MM.1S (cell line): ENCODE measurements at regions not wholly inside any gene's neighbourhood (a gene's known extent, or its start where the extent isn't known, plus 50 kb on each side); places are given as distances from the start of the nearest gene placed in this dataset.
A peak's percentile ranks its signal among the peaks of the same experiment; 100 is the strongest.

Experiments used
- DNase-seq: peaks from one replicate; pipeline ENCODE4 v3.0.0-alpha.2; 2015
- H2AFZ ChIP-seq: fragments of 300-600 bp; sonication (generic); 2 replicates; pipeline ENCODE4 v1.6.0; 2016; ENCODE audit warnings: antibody characterized with exemption, low read length
- H3F3A ChIP-seq: fragments of 300-600 bp; sonication (generic); 2 replicates; pipeline ENCODE4 v1.6.1; 2016; ENCODE audit warnings: mild to moderate bottlenecking, antibody characterized with exemption, low read length, moderate library complexity, mixed read lengths; ENCODE audit not compliant: insufficient read depth
- H3K27ac ChIP-seq: fragments of 300-600 bp; sonication (generic); 2 replicates; pipeline ENCODE4 v1.5.1; 2016; ENCODE audit warnings: mild to moderate bottlenecking, low read length
- H3K27me3 ChIP-seq: fragments of 300-600 bp; sonication (generic); replicated peaks from 2 replicates; pipeline ENCODE4 v1.6.0; 2016; ENCODE audit warnings: low read length; ENCODE audit not compliant: insufficient read depth
- H3K36me3 ChIP-seq: fragments of 300-600 bp; sonication (generic); replicated peaks from 2 replicates; pipeline ENCODE4 v1.6.1; 2016; ENCODE audit warnings: mild to moderate bottlenecking, low read length, mixed read lengths; ENCODE audit not compliant: insufficient read depth
- H3K4me1 ChIP-seq: fragments of 300-600 bp; sonication (generic); 2 replicates; pipeline ENCODE4 v1.6.1; 2016; ENCODE audit warnings: low read length, mixed read lengths
- H3K4me2 ChIP-seq: fragments of 300-600 bp; sonication (generic); 2 replicates; pipeline ENCODE4 v1.6.0; 2016; ENCODE audit warnings: low read depth, low read length
- H3K4me3 ChIP-seq: fragments of 300-600 bp; sonication (generic); 2 replicates; pipeline ENCODE4 v1.5.1; 2016; ENCODE audit warnings: low read length, mixed read lengths
- H3K79me2 ChIP-seq: fragments of 300-600 bp; sonication (generic); 2 replicates; pipeline ENCODE4 v1.6.1; 2016; ENCODE audit warnings: mixed run types, low read length, mixed read lengths
- H3K9ac ChIP-seq: fragments of 300-600 bp; sonication (generic); 2 replicates; pipeline ENCODE4 v1.6.1; 2016; ENCODE audit warnings: low read length, mixed read lengths
- H3K9me2 ChIP-seq: fragments of 300-600 bp; sonication (generic); replicated peaks from 2 replicates; pipeline ENCODE4 v1.6.1; 2016; ENCODE audit warnings: mild to moderate bottlenecking, low read length, mixed read lengths; ENCODE audit not compliant: insufficient read depth
- H3K9me3 ChIP-seq: fragments of 300-600 bp; sonication (generic); replicated peaks from 2 replicates; pipeline ENCODE4 v1.6.1; 2016; ENCODE audit warnings: mild to moderate bottlenecking, low read length, mixed read lengths; ENCODE audit not compliant: insufficient read depth
- H4K20me1 ChIP-seq: fragments of 300-600 bp; sonication (generic); 2 replicates; pipeline ENCODE4 v1.6.1; 2016; ENCODE audit warnings: mild to moderate bottlenecking, low read length, moderate library complexity, mixed read lengths; ENCODE audit not compliant: insufficient read depth
- EZH2 ChIP-seq: fragments of 300-600 bp; sonication (generic); optimal IDR thresholded peaks from 2 replicates; pipeline ENCODE3; 2017; ENCODE audit warnings: low read depth, mild to moderate bottlenecking, antibody characterized with exemption, low read length, mixed read lengths
- EZH2phosphoT487 ChIP-seq: fragments of 300-600 bp; sonication (generic); IDR thresholded peaks from 2 replicates; pipeline ENCODE4 v1.6.1; 2018; ENCODE audit warnings: antibody characterized with exemption, low read length
- TF ChIP-seq, protein P1 (sequence below): fragments of 300-600 bp; sonication (generic); IDR thresholded peaks from 2 replicates; pipeline ENCODE4 v1.5.1; 2016; ENCODE audit warnings: antibody characterized with exemption, low read length, mixed read lengths

DNA sequence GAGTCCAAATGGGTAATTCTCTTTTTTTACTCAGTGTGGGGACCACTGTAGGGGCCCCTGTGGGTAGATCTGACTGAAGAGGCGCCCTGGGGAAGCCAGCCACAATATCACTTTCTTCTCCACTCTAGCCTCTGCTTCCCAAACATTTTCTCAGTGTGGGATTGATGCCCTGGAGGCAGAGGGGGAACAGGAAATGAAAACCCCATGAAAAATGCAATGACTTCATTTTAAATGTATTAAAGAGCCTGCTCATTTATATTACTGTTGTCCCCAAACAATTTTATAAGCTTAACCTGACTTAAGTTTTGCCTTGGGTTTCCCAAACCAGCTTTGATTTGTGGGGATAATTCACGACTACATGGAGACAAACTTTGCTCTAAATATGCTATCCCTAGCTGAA lies 181.9 kb downstream of the C1orf94 start:
- Histone ChIP-seq H3K79me2 (no peaks in the 10 kb centered on the region), H4K20me1 (no peaks in the 10 kb centered on the region), H3K4me1 (peaks cover 23% of the 10 kb centered on the region), H3K27me3 (peaks cover 4% of the 10 kb centered on the region; the same call in 1 of the 2 replicates), H3K4me2 (no peak overlapping the region), H2AFZ (no peak overlapping the region), H3K36me3 (no peaks in the 10 kb centered on the region), H3F3A (0 out of 2 replicates have a peak, but pooled peaks cover 3% of the 10 kb centered on the region), H3K9me3 (no peaks in the 10 kb centered on the region), H3K9ac (no peak overlapping the region), H3K4me3 (no peak overlapping the region), H3K27ac (no peak overlapping the region), H3K9me2 (no peaks in the 10 kb centered on the region)
- DNase-seq = no peak
- no peak for TF ChIP-seq EZH2phosphoT487

DNA sequence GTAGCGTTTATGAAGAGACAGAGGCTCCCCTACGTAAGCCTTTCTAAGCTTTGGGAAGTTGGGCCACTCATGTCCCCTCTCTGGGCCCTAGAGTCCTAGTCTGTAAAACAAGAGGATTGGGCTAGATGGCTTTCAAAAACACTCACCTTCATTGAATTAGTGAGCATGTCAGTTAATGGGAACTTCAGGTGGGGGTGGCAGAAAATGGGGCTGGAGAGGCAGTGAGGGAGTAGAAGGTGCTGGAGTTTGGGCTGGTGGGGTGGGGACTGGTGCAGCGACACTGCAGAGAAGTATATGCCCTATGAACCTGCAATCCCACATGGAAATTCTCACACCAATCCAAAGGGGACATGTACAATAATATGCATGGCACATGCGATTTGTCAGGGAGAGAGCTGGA lies 182.7 kb downstream of the C1orf94 start:
- Histone ChIP-seq H2AFZ (no peak overlapping the region), H4K20me1 (no peaks in the 10 kb centered on the region), H3K9me2 (no peaks in the 10 kb centered on the region), H3K27ac (no peak overlapping the region), H3K4me3 (no peak overlapping the region), H3F3A (0 out of 2 replicates have a peak, but pooled peaks cover 3% of the 10 kb centered on the region), H3K9ac (no peak overlapping the region), H3K36me3 (no peaks in the 10 kb centered on the region), H3K4me1 (peaks cover 23% of the 10 kb centered on the region), H3K9me3 (no peaks in the 10 kb centered on the region), H3K4me2 (no peak overlapping the region), H3K79me2 (no peaks in the 10 kb centered on the region), H3K27me3 (peaks cover 4% of the 10 kb centered on the region; the same call in 1 of the 2 replicates)
- TF ChIP-seq, protein P1, sequence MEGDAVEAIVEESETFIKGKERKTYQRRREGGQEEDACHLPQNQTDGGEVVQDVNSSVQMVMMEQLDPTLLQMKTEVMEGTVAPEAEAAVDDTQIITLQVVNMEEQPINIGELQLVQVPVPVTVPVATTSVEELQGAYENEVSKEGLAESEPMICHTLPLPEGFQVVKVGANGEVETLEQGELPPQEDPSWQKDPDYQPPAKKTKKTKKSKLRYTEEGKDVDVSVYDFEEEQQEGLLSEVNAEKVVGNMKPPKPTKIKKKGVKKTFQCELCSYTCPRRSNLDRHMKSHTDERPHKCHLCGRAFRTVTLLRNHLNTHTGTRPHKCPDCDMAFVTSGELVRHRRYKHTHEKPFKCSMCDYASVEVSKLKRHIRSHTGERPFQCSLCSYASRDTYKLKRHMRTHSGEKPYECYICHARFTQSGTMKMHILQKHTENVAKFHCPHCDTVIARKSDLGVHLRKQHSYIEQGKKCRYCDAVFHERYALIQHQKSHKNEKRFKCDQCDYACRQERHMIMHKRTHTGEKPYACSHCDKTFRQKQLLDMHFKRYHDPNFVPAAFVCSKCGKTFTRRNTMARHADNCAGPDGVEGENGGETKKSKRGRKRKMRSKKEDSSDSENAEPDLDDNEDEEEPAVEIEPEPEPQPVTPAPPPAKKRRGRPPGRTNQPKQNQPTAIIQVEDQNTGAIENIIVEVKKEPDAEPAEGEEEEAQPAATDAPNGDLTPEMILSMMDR = no peak
- TF ChIP-seq EZH2phosphoT487 = no peak
- no peak for TF ChIP-seq EZH2
- no peak for DNase-seq

DNA sequence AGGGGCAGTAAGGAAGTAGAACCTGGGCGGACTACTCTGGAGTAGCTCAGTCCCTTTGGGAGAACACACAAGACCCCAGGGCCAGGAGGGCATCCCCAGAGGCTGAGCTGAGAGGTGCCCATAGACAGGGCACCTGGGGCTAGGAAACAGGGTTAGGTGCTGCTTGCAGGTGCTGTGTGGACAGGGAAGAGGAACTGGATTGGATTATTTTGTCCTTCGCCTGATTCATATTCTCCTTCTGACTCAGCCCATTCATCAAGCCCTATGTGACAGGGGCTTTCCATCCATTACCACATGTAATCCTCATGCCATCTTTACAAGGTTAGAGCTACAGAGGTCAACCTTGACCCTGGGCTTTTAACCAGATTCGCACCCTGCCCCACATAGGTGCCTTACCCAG lies 183.9 kb downstream of the C1orf94 start:
- H4K20me1 ChIP-seq = no peaks in the 10 kb centered on the region
- no peaks in the 10 kb centered on the region for H3K79me2 ChIP-seq
- H3K4me1 ChIP-seq = peaks cover 23% of the 10 kb centered on the region
- H3K27me3 ChIP-seq = 0 out of 2 replicates have a peak, but pooled peaks cover 4% of the 10 kb centered on the region
- H3K4me2 ChIP-seq = no peak overlapping the region
- H2AFZ ChIP-seq = no peak overlapping the region
- H3K27ac ChIP-seq = no peak overlapping the region
- H3K36me3 ChIP-seq = no peaks in the 10 kb centered on the region
- peak; percentile 11 for DNase-seq
- TF ChIP-seq, protein P1 = no peak
- TF ChIP-seq EZH2 (no peak), EZH2phosphoT487 (no peak)
- H3K9me2 ChIP-seq = no peaks in the 10 kb centered on the region
- no peaks in the 10 kb centered on the region for H3K9me3 ChIP-seq
- H3F3A ChIP-seq = 0 out of 2 replicates have a peak, but pooled peaks cover 3% of the 10 kb centered on the region
- H3K9ac ChIP-seq = no peak overlapping the region
- no peak overlapping the region for H3K4me3 ChIP-seq

DNA sequence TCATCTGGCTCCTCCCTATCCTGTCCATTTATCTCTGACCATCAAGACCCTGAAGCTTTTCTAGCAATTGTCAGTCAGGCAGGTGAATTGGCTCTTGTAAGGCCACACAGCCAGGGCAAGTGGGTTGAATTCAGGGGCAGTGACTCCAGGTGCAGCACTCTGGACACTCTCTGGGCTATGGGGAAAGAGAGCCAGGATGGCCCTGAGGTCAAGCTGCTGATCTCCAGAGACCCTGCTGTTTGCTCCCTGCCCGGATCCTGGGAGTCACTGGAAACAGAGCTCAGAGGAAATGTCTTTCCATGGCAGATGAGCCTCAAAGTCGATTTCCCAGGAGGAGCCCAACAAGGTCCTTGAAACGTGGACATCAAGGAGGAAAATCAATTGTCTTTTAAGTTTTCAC lies 184.4 kb downstream of the C1orf94 start:
- Histone ChIP-seq H3F3A (0 out of 2 replicates have a peak, but pooled peaks cover 3% of the 10 kb centered on the region), H3K4me2 (peak overlapping the region; percentile 33; the same call in 1 of the 2 replicates), H2AFZ (0 out of 2 replicates have a peak overlapping the region, but pooled peaks have one; percentile 51), H3K79me2 (no peaks in the 10 kb centered on the region), H3K4me1 (peaks cover 23% of the 10 kb centered on the region), H3K9me3 (no peaks in the 10 kb centered on the region), H3K27ac (peak overlapping the region; percentile 43; the same call in 1 of the 2 replicates), H3K9ac (no peak overlapping the region), H3K4me3 (no peak overlapping the region), H3K27me3 (peaks cover 4% of the 10 kb centered on the region; the same call in 1 of the 2 replicates), H4K20me1 (no peaks in the 10 kb centered on the region), H3K36me3 (no peaks in the 10 kb centered on the region), H3K9me2 (no peaks in the 10 kb centered on the region)
- DNase-seq = no peak
- TF ChIP-seq EZH2 = no peak
- TF ChIP-seq, protein P1 = no peak
- TF ChIP-seq EZH2phosphoT487 = no peak
